Suprapubic skin (tissue), 4 donors: ENCODE measurements at regions not wholly inside any gene's neighbourhood (a gene's known extent, or its start where the extent isn't known, plus 50 kb on each side); places are given as distances from the start of the nearest gene placed in this dataset.

Experiments
- POLR2A ChIP-seq, 2 donors: fragments of 450-650 bp; IDR thresholded peaks; one replicate each; pipeline ENCODE4 v1.6.1; 2017; ENCODE audit warnings: antibody characterized with exemption in 2 of 2, mild to moderate bottlenecking in 2 of 2, moderate library complexity in 2 of 2
- POLR2AphosphoS5 ChIP-seq, 3 donors: sonication (generic); formaldehyde crosslinking; IDR thresholded peaks; one replicate each; pipeline ENCODE4 v1.6.1; 2017; ENCODE audit warnings: antibody characterized with exemption in 3 of 3
- TF ChIP-seq, protein P1 (sequence below), 2 donors: fragments of 200-600 bp in 1 of 2; fragments of 450-650 bp in 1 of 2; sonication (generic) in 1 of 2; IDR thresholded peaks; one replicate each; pipeline ENCODE4 v1.5.1; 2016 to 2019; ENCODE audit warnings: antibody characterized with exemption in 2 of 2, mild to moderate bottlenecking in 1 of 2, moderate library complexity in 1 of 2

DNA sequence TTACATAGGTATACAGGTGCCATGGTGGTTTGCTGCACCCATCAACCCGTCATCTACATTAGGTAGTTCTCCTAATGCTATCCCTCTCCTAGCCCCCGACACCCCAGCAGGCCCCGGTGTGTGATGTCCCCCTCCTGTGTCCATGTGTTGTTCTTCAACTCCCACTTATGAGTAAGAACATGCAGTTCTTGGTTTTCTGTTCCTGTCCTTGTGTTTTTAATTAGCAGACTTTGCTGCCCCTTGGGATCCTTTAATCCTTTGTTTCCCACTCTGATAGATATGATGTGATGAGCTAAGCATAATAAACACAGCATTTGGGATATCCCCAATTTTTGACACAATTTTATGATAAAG lies 71.1 kb upstream of the PALS2 start:
- TF ChIP-seq, protein P1, sequence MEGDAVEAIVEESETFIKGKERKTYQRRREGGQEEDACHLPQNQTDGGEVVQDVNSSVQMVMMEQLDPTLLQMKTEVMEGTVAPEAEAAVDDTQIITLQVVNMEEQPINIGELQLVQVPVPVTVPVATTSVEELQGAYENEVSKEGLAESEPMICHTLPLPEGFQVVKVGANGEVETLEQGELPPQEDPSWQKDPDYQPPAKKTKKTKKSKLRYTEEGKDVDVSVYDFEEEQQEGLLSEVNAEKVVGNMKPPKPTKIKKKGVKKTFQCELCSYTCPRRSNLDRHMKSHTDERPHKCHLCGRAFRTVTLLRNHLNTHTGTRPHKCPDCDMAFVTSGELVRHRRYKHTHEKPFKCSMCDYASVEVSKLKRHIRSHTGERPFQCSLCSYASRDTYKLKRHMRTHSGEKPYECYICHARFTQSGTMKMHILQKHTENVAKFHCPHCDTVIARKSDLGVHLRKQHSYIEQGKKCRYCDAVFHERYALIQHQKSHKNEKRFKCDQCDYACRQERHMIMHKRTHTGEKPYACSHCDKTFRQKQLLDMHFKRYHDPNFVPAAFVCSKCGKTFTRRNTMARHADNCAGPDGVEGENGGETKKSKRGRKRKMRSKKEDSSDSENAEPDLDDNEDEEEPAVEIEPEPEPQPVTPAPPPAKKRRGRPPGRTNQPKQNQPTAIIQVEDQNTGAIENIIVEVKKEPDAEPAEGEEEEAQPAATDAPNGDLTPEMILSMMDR (IDR thresholded peaks at IDR 0.05), result no peak
- no peak for TF ChIP-seq POLR2A (IDR thresholded peaks at IDR 0.05)
- TF ChIP-seq POLR2AphosphoS5 (IDR thresholded peaks at IDR 0.05), result no peak
